AML-193 (cell line): ENCODE measurements at regions not wholly inside any gene's neighbourhood (a gene's known extent, or its start where the extent isn't known, plus 50 kb on each side); places are given as distances from the start of the nearest gene placed in this dataset.

Experiments used
- DNase-seq, 2 experiments: peaks; one replicate each; lab custom pipeline; 2025; lab: John Stamatoyannopoulos, UW

DNA sequence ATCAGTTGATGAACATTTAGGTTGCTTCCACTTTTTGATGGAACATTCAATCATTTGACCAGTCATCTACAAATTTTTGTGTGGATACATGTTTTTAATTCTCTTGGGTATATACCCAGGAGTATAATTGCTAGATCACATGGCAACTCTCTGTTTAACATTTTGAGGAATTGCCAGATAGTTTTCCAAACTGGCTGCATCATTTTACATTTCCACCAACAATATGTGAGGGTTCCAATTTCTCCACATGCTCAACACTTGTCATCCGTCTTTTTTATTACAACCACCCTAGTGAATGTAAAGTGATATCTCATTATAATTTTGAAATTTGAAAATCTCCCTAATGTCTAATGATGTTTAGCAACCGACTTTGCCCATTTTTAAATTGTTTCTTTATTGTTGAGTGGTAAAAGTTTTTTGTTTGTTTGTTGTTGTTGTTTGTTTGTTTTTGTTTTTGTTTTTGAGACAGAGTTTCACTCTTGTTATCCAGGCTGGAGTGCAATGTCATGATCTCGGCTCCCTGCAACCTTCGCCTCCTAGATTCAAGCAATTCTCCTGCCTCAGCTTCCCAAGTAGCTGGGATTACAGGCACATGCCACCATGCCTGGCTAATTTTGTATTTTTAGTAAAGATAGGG, 53.7 kb upstream of the PDYN start:
- DNase-seq: no peak

DNA sequence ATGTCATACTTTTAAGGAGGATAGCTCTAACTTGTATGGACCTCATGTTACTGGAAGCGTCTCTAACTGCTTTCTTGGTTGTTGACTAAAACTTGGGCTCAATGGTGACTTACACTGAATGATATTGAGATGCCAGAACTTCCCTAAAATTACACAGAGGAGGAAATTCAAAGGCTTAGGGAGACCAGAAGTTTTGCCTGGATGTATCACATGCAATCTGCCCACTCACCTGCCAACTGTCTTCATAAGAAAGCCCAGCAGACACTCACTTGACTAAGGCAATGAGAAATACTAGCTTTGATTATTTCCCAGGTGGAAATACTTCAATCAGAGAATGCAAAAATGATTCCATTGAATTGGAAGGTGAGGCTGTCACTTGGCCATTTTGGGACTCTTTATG, 51.2 kb upstream of the PDYN start:
- DNase-seq: peak in 1 of 2 experiments; percentile 5
